H9 (cell line): ENCODE measurements at regions not wholly inside any gene's neighbourhood (a gene's known extent, or its start where the extent isn't known, plus 50 kb on each side); places are given as distances from the start of the nearest gene placed in this dataset.

Experiments used
- DNase-seq: peaks from one replicate; pipeline ENCODE4 v3.0.0-alpha.2; 2017
- H2AFZ ChIP-seq: one replicate; pipeline ENCODE4 v1.6.1; 2013; ENCODE audit warnings: mild to moderate bottlenecking, low read length, control low read depth, moderate library complexity
- H2AK5ac ChIP-seq: 2 replicates; pipeline ENCODE4 v1.6.1; 2013; ENCODE audit warnings: low read length, control low read depth, mixed read lengths; ENCODE audit not compliant: insufficient read length
- H2BK120ac ChIP-seq: one replicate; pipeline ENCODE4 v1.6.1; 2013; ENCODE audit warnings: low read depth, mild to moderate bottlenecking, low read length, control low read depth, inconsistent platforms; ENCODE audit not compliant: poor library complexity, severe bottlenecking
- H2BK12ac ChIP-seq: 2 replicates; pipeline ENCODE4 v1.6.1; 2013; ENCODE audit warnings: low read length, control low read depth, mixed read lengths, low read depth; ENCODE audit not compliant: insufficient read length
- H2BK15ac ChIP-seq: 2 replicates; pipeline ENCODE4 v1.6.1; 2013; ENCODE audit warnings: low read depth, low read length, control low read depth
- H2BK20ac ChIP-seq: one replicate; pipeline ENCODE4 v1.6.1; 2013; ENCODE audit warnings: low read depth, mild to moderate bottlenecking, low read length, control low read depth, inconsistent platforms; ENCODE audit not compliant: poor library complexity, severe bottlenecking
- H2BK5ac ChIP-seq: 2 replicates; pipeline ENCODE4 v1.6.1; 2013; ENCODE audit warnings: low read length, control low read depth, mixed read lengths; ENCODE audit not compliant: insufficient read length
- H3K14ac ChIP-seq: 2 replicates; pipeline ENCODE4 v1.6.1; 2013; ENCODE audit warnings: low read length, control low read depth; ENCODE audit not compliant: insufficient read depth
- H3K18ac ChIP-seq: 2 replicates; pipeline ENCODE4 v1.6.1; 2013; ENCODE audit warnings: low read depth, mild to moderate bottlenecking, mixed read lengths, low read length, control low read depth; ENCODE audit not compliant: insufficient read length
- H3K23ac ChIP-seq: 2 replicates; pipeline ENCODE4 v1.6.1; 2013; ENCODE audit warnings: low read length, control low read depth, mixed read lengths, low read depth; ENCODE audit not compliant: insufficient read length
- H3K23me2 ChIP-seq: 2 replicates; pipeline ENCODE4 v1.6.1; 2013; ENCODE audit warnings: low read depth, mild to moderate bottlenecking, mixed read lengths, low read length, control low read depth; ENCODE audit not compliant: insufficient read length, poor library complexity, severe bottlenecking
- H3K27ac ChIP-seq: 2 replicates; pipeline ENCODE4 v1.5.1; 2013; ENCODE audit warnings: low read length, control low read depth, mixed read lengths, low read depth; ENCODE audit not compliant: insufficient read length
- H3K27me3 ChIP-seq: 2 replicates; pipeline ENCODE4 v1.6.1; 2013; ENCODE audit warnings: low read length, control low read depth, inconsistent platforms; ENCODE audit not compliant: insufficient read depth
- H3K4ac ChIP-seq: 2 replicates; pipeline ENCODE4 v1.6.1; 2013; ENCODE audit warnings: low read depth, mild to moderate bottlenecking, control low read depth, inconsistent platforms, low read length, moderate library complexity
- H3K4me1 ChIP-seq: 2 replicates; pipeline ENCODE4 v1.6.1; 2013; ENCODE audit warnings: low read length, control low read depth, inconsistent platforms; ENCODE audit not compliant: insufficient read depth
- H3K4me2 ChIP-seq: 2 replicates; pipeline ENCODE4 v1.6.1; 2013; ENCODE audit warnings: low read length, control low read depth, mixed read lengths; ENCODE audit not compliant: insufficient read length, insufficient read depth
- H3K56ac ChIP-seq: 2 replicates; pipeline ENCODE4 v1.6.1; 2013; ENCODE audit warnings: low read depth, mild to moderate bottlenecking, mixed read lengths, low read length, control low read depth; ENCODE audit not compliant: insufficient read length
- H3K79me1 ChIP-seq: 2 replicates; pipeline ENCODE4 v1.6.1; 2013; ENCODE audit warnings: low read depth, mild to moderate bottlenecking, moderate library complexity, low read length, control low read depth, inconsistent platforms; ENCODE audit not compliant: insufficient read depth, poor library complexity, severe bottlenecking
- H3K79me2 ChIP-seq: 2 replicates; pipeline ENCODE4 v1.6.1; 2013; ENCODE audit warnings: low read length, control low read depth, inconsistent platforms; ENCODE audit not compliant: insufficient read depth
- H3K9ac ChIP-seq: 2 replicates; pipeline ENCODE4 v1.6.1; 2013; ENCODE audit warnings: low read length, control low read depth, mixed read lengths; ENCODE audit not compliant: insufficient read length; ENCODE audit errors: extremely low read depth
- H3K9me3 ChIP-seq: one replicate; pipeline ENCODE4 v1.6.1; 2013; ENCODE audit warnings: low read depth, low read length, inconsistent platforms; ENCODE audit not compliant: control insufficient read depth
- H3T11ph ChIP-seq: one replicate; pipeline ENCODE4 v1.6.1; 2013; ENCODE audit warnings: mild to moderate bottlenecking, low read length, control low read depth, inconsistent platforms
- H4K20me1 ChIP-seq: one replicate; pipeline ENCODE4 v1.6.1; 2013; ENCODE audit not compliant: control insufficient read depth, insufficient read length, insufficient read depth
- H4K5ac ChIP-seq: 2 replicates; pipeline ENCODE4 v1.6.1; 2013; ENCODE audit warnings: low read depth, mild to moderate bottlenecking, mixed read lengths, low read length, control low read depth; ENCODE audit not compliant: insufficient read length
- H4K8ac ChIP-seq: replicated peaks from 2 replicates; pipeline ENCODE4 v1.6.1; 2013; ENCODE audit warnings: low read length, control low read depth, mixed read lengths, low read depth; ENCODE audit not compliant: insufficient read length
- H4K91ac ChIP-seq: 2 replicates; pipeline ENCODE4 v1.6.1; 2013; ENCODE audit warnings: low read depth, mild to moderate bottlenecking, moderate library complexity, mixed read lengths, low read length, control low read depth; ENCODE audit not compliant: insufficient read length
- H3K27ac Mint-ChIP-seq, 3 experiments: 2 replicates in 2 of 3; 3 replicates in 1 of 3; pipeline ENCODE4 v1.8.0; 2020 to 2021; ENCODE audit warnings: mixed read lengths in 3 of 3, mild to moderate bottlenecking in 1 of 3, moderate library complexity in 1 of 3
- H3K27me3 Mint-ChIP-seq: 2 replicates; pipeline ENCODE4 v1.8.0; 2021; ENCODE audit warnings: low read depth, mild to moderate bottlenecking, moderate library complexity, mixed read lengths
- H3K36me3 Mint-ChIP-seq, 3 experiments: 2 replicates in 2 of 3; 3 replicates in 1 of 3; pipeline ENCODE4 v1.8.0; 2020 to 2021; ENCODE audit warnings: low read depth in 3 of 3, mixed read lengths in 3 of 3; ENCODE audit not compliant: insufficient read depth in 1 of 3
- H3K4me1 Mint-ChIP-seq, 2 experiments: 2 replicates each; pipeline ENCODE4 v1.8.0; 2020; ENCODE audit warnings: mixed read lengths in 2 of 2
- H3K4me3 Mint-ChIP-seq, 2 experiments: 2 replicates in 1 of 2; 3 replicates in 1 of 2; pipeline ENCODE4 v1.8.0; 2020 to 2021; ENCODE audit warnings: mild to moderate bottlenecking in 2 of 2, mixed read lengths in 2 of 2, moderate library complexity in 1 of 2
- H3K9me3 Mint-ChIP-seq, 2 experiments: 2 replicates in 1 of 2; 3 replicates in 1 of 2; pipeline ENCODE4 v1.8.0; 2020; ENCODE audit warnings: mild to moderate bottlenecking in 2 of 2, mixed read lengths in 2 of 2, moderate library complexity in 1 of 2
- CTCF ChIP-seq: fragments of 200-600 bp; sonication (generic); conservative IDR thresholded peaks from 3 replicates; pipeline ENCODE4 v1.8.0; 2021; ENCODE audit warnings: antibody characterized with exemption, mild to moderate bottlenecking
- WGBS: extraction: QIAGEN DNeasy Blood & Tissue Kit; methylation state at CpG from one replicate; pipeline ENCODE4 v1.1.7; 2013; ENCODE audit warnings: missing lambda C conversion rate, low lambda C conversion rate, mixed read lengths; ENCODE audit not compliant: insufficient read length; ENCODE audit errors: extremely low coverage; 5-methylcytosine and 5-hydroxymethylcytosine counted together

DNA sequence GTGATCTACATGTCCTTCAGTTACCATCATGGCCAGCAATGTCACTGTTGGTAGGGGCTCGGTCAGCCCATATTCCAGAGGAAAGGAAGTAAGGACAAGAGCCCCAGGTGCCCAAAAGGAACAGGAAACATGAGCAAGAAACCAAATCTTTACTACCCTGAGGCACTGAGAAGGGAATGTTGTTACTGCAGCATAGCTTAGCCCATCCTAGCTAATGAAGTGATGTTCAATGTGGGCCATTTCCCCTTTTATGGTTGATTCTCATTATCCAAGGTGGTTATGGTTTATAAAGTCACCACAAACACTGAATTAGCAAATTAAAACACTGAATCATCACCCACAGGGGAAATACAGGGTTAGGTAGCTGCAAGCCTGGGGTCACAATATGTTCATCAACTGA, 88.4 kb upstream of the C10orf90 start:
- Histone ChIP-seq H2BK12ac (no peak overlapping the region), H3K4ac (no peak overlapping the region), H3K18ac (no peak overlapping the region), H4K91ac (no peak overlapping the region), H3K56ac (no peak overlapping the region), H3K79me1 (no peaks in the 10 kb centered on the region), H4K8ac (no peak overlapping the region), H3K9ac (no peak overlapping the region), H3K23ac (no peak overlapping the region), H3K27ac (no peak overlapping the region), H2AFZ (no peak overlapping the region), H3K14ac (no peak overlapping the region), H3K4me2 (no peak overlapping the region), H2BK5ac (no peak overlapping the region), H3K9me3 (no peaks in the 10 kb centered on the region), H4K5ac (no peak overlapping the region), H2BK120ac (no peak overlapping the region), H2BK15ac (no peak overlapping the region), H4K20me1 (no peaks in the 10 kb centered on the region), H2BK20ac (no peak overlapping the region), H3K27me3 (no peaks in the 10 kb centered on the region), H3K4me1 (no peaks in the 10 kb centered on the region), H3T11ph (no peak overlapping the region), H2AK5ac (no peak overlapping the region), H3K79me2 (no peaks in the 10 kb centered on the region), H3K23me2 (no peaks in the 10 kb centered on the region)
- WGBS = no CpG with 5 or more reads among the region's 1 CpG
- Mint-ChIP-seq H3K36me3 (peaks cover 0 to 9% (median 2%) of the 10 kb centered on the region in 3 experiments; a peak in 4 of 7 replicates), H3K4me1 (peaks cover 4 to 6% of the 10 kb centered on the region in 2 experiments), H3K27me3 (peaks cover 2% of the 10 kb centered on the region), H3K4me3 (no peak overlapping the region), H3K27ac (no peak overlapping the region), H3K9me3 (peaks cover 8 to 13% of the 10 kb centered on the region in 2 experiments; a peak in 4 of 5 replicates)
- no peak for DNase-seq
- no peak for TF ChIP-seq CTCF
